ENCODE measurements at regions not wholly inside any gene's neighbourhood (a gene's known extent, or its start where the extent isn't known, plus 50 kb on each side); places are given as distances from the start of the nearest gene placed in this dataset.
"Not testable (repeated sequence)": the region's sequence is repeated elsewhere in the genome, so short reads cannot be mapped to it uniquely, and the experiment has no call there.

- DNase-seq (ENCODE audit: low spot score): no peak
Measured at GRCh38 chr9:135275571-135276289, 188.3 kb downstream of the OLFM1 start.

DNA sequence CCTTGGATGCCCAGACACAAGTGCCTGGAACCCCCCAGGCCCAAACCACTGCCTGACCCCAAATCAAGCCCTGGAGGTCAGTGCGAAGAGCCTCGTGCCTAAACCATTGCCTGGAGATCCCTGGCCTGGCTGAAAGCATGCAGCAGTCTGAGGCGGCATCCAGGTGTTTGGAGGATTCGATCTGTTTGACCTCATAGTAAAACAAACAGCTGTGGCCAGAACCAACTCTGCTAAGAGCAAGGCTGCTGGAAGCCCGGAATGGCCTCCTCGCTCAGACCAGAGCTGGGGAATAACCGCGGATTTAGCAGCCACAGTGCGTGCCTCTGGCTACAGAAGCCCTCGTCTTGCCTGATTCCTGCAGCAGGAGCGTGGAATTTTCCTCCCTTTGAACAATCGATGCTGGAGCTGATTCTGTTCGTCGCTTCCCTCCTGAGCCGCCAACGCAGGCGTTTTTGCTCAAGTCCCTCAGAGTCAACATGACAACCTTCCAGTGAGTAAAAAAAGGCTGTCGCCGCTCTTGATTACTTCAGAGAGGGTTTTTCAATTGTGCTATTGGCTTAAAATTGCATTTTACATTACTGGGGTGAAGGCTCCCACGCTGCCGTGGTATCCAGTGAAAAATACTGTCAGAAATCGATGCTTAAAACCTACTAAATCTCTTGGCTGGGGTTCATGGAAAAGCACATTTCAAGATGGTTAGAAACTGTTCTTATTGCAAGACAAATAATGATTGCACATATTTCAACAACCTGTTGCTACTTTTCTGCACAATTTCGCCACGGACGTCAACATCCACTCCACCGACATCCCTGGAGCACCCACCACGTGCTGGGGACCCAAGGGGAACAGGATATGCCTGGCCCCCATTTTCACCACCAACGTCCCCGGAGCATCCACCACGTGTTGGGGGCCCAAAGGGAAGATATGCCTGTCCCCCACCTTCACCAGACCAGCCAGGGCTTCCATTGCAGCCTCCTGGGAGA lies 190.0 kb downstream of the OLFM1 start:
- no peak for DNase-seq (ENCODE audit: low spot score)

DNA sequence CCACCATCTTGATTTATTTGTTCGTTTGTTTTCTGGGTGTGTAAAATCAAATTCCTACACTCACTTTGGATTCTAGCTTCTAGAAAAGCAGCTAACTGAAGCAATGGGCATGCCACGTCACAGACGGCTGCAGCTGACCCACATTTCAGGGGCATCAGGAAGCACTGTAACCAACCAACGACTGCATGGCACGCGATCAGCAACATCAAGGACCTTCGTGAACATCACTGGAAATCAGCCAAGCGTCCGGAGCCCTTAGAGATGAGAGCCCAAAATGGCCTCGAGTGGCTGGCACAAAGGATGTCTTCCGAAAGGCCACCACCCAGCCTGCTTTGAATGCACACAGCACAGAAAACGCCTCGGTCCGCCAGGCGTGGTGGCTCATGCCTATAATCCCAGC lies 191.1 kb downstream of the OLFM1 start:
- DNase-seq (ENCODE audit: low spot score): no peak

DNA sequence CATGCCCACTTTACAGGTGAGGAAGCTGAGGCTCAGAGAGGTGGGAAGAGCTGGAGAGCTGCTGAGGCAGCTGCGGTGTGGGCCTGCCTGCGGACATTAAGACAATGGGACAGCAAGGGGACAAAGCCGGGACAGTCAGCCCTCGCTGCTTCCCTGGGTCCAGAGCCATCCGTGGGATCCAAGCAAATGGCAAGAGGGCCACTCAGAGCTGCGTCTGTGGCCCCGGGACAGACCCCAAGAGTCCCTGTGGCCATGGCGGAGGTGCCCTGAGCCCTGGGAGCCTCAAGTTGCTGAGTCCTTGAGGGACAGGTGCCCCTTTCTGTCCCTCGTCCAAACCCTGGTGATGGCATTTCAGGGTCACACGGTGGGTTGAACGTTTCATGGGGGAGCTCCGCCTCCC lies 191.9 kb downstream of the OLFM1 start:
- no peak for DNase-seq (ENCODE audit: low spot score)

- no peak for DNase-seq (ENCODE audit: low spot score)
Measured at GRCh38 chr9:135279834-135280393, 192.4 kb downstream of the OLFM1 start.

GRCh38 chr9:135280666-135281065 lies 193.2 kb downstream of the OLFM1 start:
- no peak for DNase-seq (ENCODE audit: low spot score)

DNA sequence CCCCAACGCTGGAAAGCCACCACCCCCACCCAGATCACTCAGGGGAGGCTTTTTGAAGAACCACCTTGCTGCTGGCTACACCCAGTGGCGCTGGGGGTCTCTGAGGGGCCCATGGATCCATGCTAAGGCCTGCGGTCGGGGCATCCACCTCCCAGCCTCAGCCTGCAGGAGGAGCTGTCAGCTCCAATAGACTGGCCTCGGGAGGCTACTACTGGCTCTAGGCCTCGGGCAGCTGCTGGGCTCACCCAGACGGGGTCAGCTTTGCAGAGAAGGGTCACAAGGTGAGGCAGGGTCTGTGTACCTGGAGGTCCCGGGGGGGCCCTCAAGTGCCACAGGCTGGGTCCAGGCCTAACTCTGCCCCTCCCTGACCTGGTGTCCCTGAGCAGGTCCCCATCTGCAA lies 193.7 kb downstream of the OLFM1 start:
- no peak for DNase-seq (ENCODE audit: low spot score)

DNA sequence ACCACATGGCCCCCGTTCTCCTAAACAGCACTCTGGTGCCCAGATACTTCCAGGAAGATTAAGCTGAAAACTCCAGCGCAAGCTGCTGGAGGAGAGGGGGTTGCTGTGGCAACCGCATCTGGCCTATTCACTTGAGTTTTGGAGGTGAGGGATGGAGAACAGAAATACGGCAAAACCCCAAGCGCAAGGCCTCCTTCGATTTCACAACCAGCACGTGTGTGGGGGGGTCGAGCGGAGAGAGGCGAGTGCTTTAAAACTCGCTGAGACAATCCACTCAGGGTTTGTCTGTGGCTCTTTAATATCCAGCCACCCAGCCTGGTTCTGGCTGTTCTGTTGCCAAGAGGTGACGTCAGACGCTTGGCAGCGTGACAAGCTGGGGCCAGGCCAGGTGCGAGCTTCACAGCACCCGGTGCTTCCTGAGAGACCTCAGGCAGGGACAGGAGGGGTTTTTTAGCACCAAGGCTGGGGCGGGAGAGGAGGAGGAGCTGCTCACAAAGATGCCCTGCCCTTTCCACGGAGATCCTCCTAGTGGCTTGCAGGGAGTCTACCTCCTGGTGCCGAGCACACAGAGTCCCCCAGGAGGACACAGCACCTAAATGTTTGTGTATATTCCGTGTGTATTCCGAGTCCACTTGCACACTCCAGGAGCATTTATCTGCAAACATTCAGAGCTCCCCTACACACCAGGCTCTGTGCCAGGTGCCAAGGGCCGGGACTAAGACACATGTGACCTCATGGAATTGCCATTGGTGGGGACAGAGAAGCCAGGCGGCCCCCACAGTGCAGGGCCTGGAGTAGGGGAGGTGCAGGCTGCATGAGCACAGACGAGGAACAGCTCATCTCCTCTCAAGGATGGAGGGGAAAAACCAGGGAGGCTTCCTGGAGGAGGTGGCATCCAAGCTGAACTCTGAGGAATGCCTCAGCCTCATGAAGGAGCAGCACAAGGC lies 194.6 kb downstream of the OLFM1 start:
- DNase-seq (ENCODE audit: low spot score): no peak

DNA sequence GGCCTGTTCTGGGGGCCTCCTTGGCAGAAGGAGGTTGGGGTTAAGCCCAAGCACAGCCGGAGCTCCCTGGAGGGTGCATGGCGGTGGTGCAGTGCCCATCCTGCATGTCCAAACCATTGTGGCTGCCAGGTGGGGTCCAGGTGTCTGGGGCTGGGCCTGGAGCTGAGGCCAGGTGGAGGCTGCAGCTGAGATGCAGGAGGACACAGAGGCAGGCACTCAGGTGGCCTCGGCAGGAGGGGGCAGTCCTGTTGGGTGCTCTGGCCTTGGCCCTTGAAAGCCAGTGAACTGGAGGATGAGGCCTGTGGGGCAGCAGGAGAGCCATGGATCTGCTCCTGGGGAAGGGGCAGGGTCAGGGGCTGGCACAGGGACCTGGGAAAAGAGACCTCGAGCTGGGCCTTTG lies 195.3 kb downstream of the OLFM1 start:
- DNase-seq (ENCODE audit: low spot score): no peak

DNA sequence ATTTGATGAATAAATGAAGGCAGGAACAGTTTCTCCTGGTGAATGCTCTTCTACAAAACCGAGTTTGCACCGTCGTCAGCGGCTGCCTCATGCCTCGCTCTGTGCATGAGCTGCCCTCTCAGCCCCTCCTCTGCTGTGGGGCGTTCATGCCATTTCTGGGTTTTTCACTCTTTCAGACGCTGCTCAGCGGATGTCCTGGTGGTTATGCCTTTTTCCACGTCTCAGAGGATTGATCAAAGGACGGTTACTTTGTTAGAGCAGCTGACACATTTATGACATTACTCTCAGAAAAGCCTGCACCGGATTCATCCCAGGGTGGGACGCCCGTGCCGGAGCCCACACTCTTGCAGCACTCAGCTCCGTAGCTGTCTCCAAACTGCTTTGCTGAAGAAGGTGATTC lies 195.9 kb upstream of the PPP1R26 start:
- no peak for DNase-seq (ENCODE audit: low spot score)

- DNase-seq (ENCODE audit: low spot score): no peak
Measured at GRCh38 chr9:135284386-135285134, 195.0 kb upstream of the PPP1R26 start.

DNA sequence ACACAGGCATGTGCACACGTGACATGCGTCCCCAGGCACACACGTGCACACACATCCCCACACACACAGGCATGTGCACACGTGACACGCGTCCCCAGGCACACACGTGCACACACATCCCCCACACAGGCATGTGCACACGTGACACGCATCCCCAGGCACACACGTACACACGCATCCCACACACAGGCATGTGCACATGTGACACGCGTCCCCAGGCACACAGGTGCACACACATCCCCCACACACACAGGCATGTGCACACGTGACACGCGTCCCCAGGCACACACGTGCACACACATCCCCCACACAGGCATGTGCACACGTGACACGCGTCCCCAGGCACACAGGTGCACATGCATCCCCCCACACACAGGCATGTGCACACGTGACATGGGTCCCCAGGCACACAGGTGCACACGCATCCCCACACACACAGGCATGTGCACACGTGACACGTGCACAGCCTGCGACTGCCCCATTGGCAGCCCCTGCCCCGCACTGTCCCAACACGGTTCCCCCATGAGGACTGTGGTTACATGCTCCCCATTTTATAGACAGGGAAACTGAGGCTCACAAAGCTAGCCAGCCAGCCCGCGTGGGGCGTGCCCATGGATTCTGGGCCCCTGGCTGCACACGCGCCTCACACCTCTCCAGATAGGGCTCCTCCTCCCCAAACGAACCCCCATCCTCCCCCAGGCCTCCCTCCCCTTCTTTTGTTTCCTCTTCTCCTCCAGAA lies 193.2 kb upstream of the PPP1R26 start:
- not testable (repeated sequence) for DNase-seq (ENCODE audit: low spot score)

DNA sequence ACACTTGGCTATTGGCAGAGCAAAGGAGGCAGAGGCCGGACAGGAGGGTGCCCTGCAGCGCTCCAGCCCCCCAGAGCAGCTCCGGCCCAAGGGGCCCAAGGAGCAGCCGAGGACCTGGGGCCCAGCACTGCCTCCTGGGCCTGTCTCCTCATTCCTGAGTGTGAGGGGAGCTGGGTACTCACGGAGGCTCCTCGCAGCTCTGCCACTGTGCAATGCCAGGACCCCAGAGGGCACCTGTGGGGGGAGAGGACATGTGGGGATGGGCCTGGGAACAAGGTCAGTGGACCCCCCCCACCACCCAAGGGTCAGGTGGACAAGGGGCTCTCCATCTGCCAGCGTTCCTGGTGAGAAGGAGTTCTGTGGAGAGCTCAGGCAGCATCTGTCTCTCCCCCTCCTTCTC lies 192.6 kb upstream of the PPP1R26 start:
- no peak for DNase-seq (ENCODE audit: low spot score)

DNA sequence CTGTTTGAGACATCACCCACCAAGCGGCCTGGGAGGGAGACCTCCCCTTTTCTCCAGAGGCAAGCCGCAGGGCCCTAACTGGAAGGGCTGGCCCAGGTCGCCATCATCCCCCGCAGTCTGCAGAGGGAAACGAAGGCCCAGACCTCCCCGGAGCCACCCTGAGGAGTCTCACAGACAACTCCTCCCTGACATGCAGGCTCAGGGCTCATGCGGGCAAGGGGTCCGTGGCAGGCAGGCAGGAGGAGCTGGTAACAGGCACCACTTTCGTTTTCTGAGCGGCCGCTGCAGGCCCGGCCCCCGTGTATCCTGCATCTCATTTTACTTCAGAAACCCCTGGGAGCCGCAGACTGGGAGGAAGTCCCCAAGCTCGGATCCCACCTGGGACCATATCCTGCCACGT lies 192.0 kb upstream of the PPP1R26 start:
- no peak for DNase-seq (ENCODE audit: low spot score)

GRCh38 chr9:135288054-135288453 lies 191.5 kb upstream of the PPP1R26 start:
- DNase-seq (ENCODE audit: low spot score): no peak

- no peak for DNase-seq (ENCODE audit: low spot score)
Measured at GRCh38 chr9:135289081-135289491, 190.5 kb upstream of the PPP1R26 start.

GRCh38 chr9:135290086-135290485 lies 189.5 kb upstream of the PPP1R26 start:
- DNase-seq (ENCODE audit: low spot score): no peak

DNA sequence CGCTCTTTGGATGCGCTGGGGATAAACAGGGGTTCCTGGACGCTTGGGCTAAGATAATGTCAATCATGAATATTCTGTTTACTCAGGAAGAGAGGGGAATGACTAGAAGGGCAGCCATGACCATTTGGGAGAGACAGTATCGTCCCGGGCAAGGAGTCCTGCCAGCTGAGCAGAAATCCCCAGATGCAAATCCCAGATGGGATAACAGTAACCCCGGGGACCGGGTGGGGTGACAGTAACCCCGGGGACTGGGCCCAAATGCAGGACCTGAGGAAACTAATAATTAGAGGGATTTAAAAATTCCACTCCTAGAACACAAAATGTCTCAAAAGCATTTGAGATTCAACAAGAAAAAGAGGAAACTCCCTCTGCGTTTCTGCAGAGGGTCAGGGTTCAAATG lies 189.0 kb upstream of the PPP1R26 start:
- DNase-seq (ENCODE audit: low spot score): no peak

- no peak for DNase-seq (ENCODE audit: low spot score)
Measured at GRCh38 chr9:135291165-135291564, 188.4 kb upstream of the PPP1R26 start.

- no peak for DNase-seq (ENCODE audit: low spot score)
Measured at GRCh38 chr9:135294836-135295235, 184.7 kb upstream of the PPP1R26 start.

All from HuH-7 (cell line).